Esophagus muscularis mucosa (tissue), 4 donors: ENCODE measurements at regions not wholly inside any gene's neighbourhood (a gene's known extent, or its start where the extent isn't known, plus 50 kb on each side); places are given as distances from the start of the nearest gene placed in this dataset.

Source experiments
- DNase-seq: peaks from one replicate; pipeline ENCODE4 v3.0.0-alpha.2; 2017; ENCODE audit errors: extremely low spot score
- H3K27ac ChIP-seq, 4 donors: fragments of 200-600 bp; sonication (generic); replicated peaks in 1 of 4; 1 replicate in 3 of 4; 2 replicates in 1 of 4; pipeline ENCODE4 v1.5.1; 2016 to 2019; ENCODE audit warnings: mild to moderate bottlenecking in 1 of 4
- H3K27me3 ChIP-seq, 4 donors: fragments of 200-600 bp; sonication (generic); one replicate each; pipeline versions ENCODE4 v1.5.1 to v1.6.0; 2016 to 2019
- H3K36me3 ChIP-seq, 4 donors: fragments of 200-600 bp; sonication (generic); one replicate each; pipeline ENCODE4 v1.5.1; 2016 to 2019
- H3K4me1 ChIP-seq, 4 donors: fragments of 200-600 bp; sonication (generic); one replicate each; pipeline ENCODE4 v1.5.1; 2016 to 2019
- H3K4me3 ChIP-seq, 4 donors: fragments of 200-600 bp; sonication (generic); 1 replicate in 2 of 4; 2 replicates in 2 of 4; pipeline ENCODE4 v1.5.1; 2016 to 2019; ENCODE audit warnings: mild to moderate bottlenecking in 4 of 4, moderate library complexity in 1 of 4
- H3K9me3 ChIP-seq, 4 donors: fragments of 200-600 bp; sonication (generic); 1 replicate in 3 of 4; 2 replicates in 1 of 4; pipeline ENCODE4 v1.5.1; 2016 to 2019
- EP300 ChIP-seq: sonication (generic); formaldehyde crosslinking; IDR thresholded peaks from one replicate; pipeline ENCODE4 v1.6.1; 2017; ENCODE audit warnings: antibody characterized with exemption
- POLR2A ChIP-seq: fragments of 450-650 bp; IDR thresholded peaks from one replicate; pipeline ENCODE4 v1.6.1; 2017; ENCODE audit warnings: antibody characterized with exemption, moderate library complexity, mild to moderate bottlenecking, low read depth
- POLR2AphosphoS5 ChIP-seq, 2 donors: sonication (generic); formaldehyde crosslinking; IDR thresholded peaks; one replicate each; pipeline ENCODE4 v1.6.1; 2017; ENCODE audit warnings: antibody characterized with exemption in 2 of 2
- WGBS: methylation state at CpG from one replicate; pipeline ENCODE4 v1.1.5; 2018; 5-methylcytosine and 5-hydroxymethylcytosine counted together
- intact Hi-C: fragments of 100-400 bp; cut with DNase I; formaldehyde crosslinking; loops from one replicate; pipeline ENCODE4 v1.15.1; 2023
- TF ChIP-seq, protein P1 (sequence below), 3 experiments: fragments of 200-600 bp in 2 of 3; fragments of 450-650 bp in 1 of 3; sonication (generic) in 2 of 3; IDR thresholded peaks; one replicate each; pipeline ENCODE4 v1.5.1; 2017 to 2019; ENCODE audit warnings: antibody characterized with exemption in 3 of 3, mild to moderate bottlenecking in 2 of 3, moderate library complexity in 1 of 3

DNA sequence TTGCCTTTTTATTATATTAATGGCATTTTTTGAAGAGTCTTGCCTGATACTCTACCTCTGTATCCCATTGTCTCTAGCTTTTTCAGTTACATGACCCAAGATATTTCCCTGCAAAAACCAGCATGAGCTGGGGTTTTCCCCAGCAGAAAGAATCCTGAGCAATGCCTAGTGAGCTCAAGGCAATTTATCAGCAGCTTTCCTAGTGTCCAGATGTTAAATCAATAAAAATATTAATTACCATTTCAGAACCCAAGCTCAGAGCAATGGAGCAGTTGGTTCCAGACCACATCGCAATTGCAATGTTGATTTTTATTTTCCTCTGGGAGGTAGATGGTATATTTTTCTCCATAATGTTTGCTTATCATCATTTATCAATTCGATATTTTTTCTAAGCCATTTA is 137.2 kb downstream of the RAB38 start:
- TF ChIP-seq EP300 (no peak), POLR2AphosphoS5 (IDR thresholded peaks at IDR 0.05) (no peak), POLR2A (no peak)
- TF ChIP-seq, protein P1, sequence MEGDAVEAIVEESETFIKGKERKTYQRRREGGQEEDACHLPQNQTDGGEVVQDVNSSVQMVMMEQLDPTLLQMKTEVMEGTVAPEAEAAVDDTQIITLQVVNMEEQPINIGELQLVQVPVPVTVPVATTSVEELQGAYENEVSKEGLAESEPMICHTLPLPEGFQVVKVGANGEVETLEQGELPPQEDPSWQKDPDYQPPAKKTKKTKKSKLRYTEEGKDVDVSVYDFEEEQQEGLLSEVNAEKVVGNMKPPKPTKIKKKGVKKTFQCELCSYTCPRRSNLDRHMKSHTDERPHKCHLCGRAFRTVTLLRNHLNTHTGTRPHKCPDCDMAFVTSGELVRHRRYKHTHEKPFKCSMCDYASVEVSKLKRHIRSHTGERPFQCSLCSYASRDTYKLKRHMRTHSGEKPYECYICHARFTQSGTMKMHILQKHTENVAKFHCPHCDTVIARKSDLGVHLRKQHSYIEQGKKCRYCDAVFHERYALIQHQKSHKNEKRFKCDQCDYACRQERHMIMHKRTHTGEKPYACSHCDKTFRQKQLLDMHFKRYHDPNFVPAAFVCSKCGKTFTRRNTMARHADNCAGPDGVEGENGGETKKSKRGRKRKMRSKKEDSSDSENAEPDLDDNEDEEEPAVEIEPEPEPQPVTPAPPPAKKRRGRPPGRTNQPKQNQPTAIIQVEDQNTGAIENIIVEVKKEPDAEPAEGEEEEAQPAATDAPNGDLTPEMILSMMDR (IDR thresholded peaks at IDR 0.05), result no peak
- Histone ChIP-seq H3K4me3 (no peak overlapping the region), H3K36me3 (no peaks in the 10 kb centered on the region), H3K27me3 (no peaks in the 10 kb centered on the region), H3K27ac (no peak overlapping the region), H3K4me1 (no peaks in the 10 kb centered on the region), H3K9me3 (no peaks in the 10 kb centered on the region)
- no peak for DNase-seq
- intact Hi-C loops, result no loop called here
- 95% methylated on average over 2 of the region's 2 CpGs for WGBS

DNA sequence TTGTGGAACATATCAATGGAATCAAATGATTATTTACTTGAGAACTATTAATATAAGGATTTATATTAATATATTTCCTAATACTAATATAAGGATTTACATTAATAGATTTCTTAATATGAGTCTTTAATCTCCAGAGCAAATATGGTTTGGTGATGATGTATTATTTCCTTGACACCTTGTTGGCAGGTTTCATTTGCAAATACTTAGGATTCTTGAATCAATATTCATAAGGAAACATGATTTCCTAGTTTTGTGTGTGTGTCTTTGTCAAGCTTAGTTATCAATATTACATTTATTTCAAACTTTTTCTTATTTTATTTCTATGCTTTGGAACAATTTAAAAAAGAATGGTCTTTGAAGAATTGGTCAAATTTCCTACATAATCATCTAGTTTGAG is 138.5 kb downstream of the RAB38 start:
- intact Hi-C loops, result no loop called here
- TF ChIP-seq POLR2AphosphoS5 (IDR thresholded peaks at IDR 0.05), result no peak
- TF ChIP-seq, protein P1 (IDR thresholded peaks at IDR 0.05), result no peak
- no peak for TF ChIP-seq POLR2A
- no peak for TF ChIP-seq EP300

DNA sequence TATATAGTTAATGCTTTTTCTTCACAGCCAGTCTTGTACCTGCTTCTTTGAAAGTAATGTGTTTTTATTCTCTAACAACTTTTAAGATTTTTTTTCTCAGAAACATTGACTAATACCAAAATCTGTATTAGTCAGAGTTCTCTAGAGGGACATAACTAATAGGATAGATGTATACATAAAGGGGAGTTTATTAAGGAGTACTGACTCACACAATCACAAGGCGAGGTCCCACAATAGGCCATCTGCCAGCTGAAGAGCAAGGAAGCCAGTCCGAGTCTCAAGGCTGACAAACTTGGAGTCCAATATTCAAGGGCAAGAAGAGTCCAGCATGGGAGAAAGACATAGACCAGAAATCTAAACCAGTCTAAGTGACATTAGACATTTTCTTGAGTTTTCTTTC is 140.0 kb downstream of the RAB38 start:
- WGBS, result 88% methylated on average over 2 of the region's 2 CpGs
- no peak for TF ChIP-seq EP300
- TF ChIP-seq POLR2AphosphoS5 (IDR thresholded peaks at IDR 0.05), result no peak
- TF ChIP-seq, protein P1 (IDR thresholded peaks at IDR 0.05), result no peak
- TF ChIP-seq POLR2A, result no peak
- Histone ChIP-seq H3K27ac (no peak overlapping the region), H3K4me1 (no peaks in the 10 kb centered on the region), H3K27me3 (no peaks in the 10 kb centered on the region), H3K4me3 (no peak overlapping the region), H3K9me3 (no peaks in the 10 kb centered on the region), H3K36me3 (no peaks in the 10 kb centered on the region)
- no peak for DNase-seq
- intact Hi-C loops, result no loop called here

More for the DNA sequence above, 138.5 kb downstream of the RAB38 start:
- DNase-seq, result no peak
- Histone ChIP-seq H3K4me3 (no peak overlapping the region), H3K27ac (no peak overlapping the region), H3K9me3 (no peaks in the 10 kb centered on the region), H3K4me1 (no peaks in the 10 kb centered on the region), H3K27me3 (no peaks in the 10 kb centered on the region), H3K36me3 (no peaks in the 10 kb centered on the region)

DNA sequence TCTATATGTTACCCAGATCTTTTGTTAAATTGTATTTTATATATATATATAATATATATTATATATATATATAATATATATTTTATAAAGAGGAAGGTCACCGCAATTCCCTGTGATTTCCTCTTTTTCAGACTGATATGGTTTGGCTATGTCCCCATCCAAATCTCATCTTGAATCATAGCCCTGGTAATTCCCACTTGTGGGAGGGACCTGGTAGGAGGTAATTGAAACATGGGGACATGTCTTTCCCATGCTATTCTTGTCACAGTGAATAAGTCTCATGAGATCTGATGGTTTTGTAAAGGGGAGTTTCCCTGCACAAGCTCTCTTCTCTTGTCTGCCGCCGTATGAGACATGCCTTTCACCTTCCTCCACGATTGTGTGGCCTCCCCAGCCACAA is 157.6 kb downstream of the RAB38 start:
- 63% methylated on average over 4 of the region's 4 CpGs for WGBS

More for the DNA sequence above, 157.6 kb downstream of the RAB38 start:
- no peaks in the 10 kb centered on the region for H3K36me3 ChIP-seq
- no peak overlapping the region for H3K27ac ChIP-seq
- no peak overlapping the region for H3K4me3 ChIP-seq
- H3K27me3 ChIP-seq, result no peaks in the 10 kb centered on the region
- no peaks in the 10 kb centered on the region for H3K9me3 ChIP-seq
- no peak for DNase-seq
- no peak for TF ChIP-seq POLR2A
- TF ChIP-seq, protein P1 (IDR thresholded peaks at IDR 0.05), result no peak
- TF ChIP-seq EP300, result no peak
- TF ChIP-seq POLR2AphosphoS5 (IDR thresholded peaks at IDR 0.05), result no peak
- no peaks in the 10 kb centered on the region for H3K4me1 ChIP-seq
- intact Hi-C loops, result no loop called here
